AG09309 (cell line): ENCODE measurements at regions not wholly inside any gene's neighbourhood (a gene's known extent, or its start where the extent isn't known, plus 50 kb on each side); places are given as distances from the start of the nearest gene placed in this dataset.

Experiments
- DNase-seq: peaks from one replicate; pipeline ENCODE4 v3.0.0-alpha.2; 2010; ENCODE audit warnings: low read depth
- H3K4me3 ChIP-seq: 2 replicates; pipeline ENCODE4 v1.5.1; 2011; ENCODE audit warnings: mild to moderate bottlenecking, low read depth, low read length, moderate library complexity; ENCODE audit not compliant: control insufficient read depth
- CTCF ChIP-seq: IDR thresholded peaks from 2 replicates; pipeline ENCODE4 v1.5.1; 2011; ENCODE audit warnings: mild to moderate bottlenecking, low read depth, low read length, inconsistent platforms; ENCODE audit not compliant: insufficient read depth, control insufficient read depth; ENCODE audit errors: missing control alignments

GRCh38 chr11:104624021-104624420, 274.2 kb downstream of the CASP12 start:
- no peak overlapping the region for H3K4me3 ChIP-seq
- DNase-seq = no peak
- TF ChIP-seq CTCF = no peak

GRCh38 chr11:104623518-104623917, 274.7 kb downstream of the CASP12 start:
- TF ChIP-seq CTCF = no peak
- H3K4me3 ChIP-seq = no peak overlapping the region
- no peak for DNase-seq

DNA sequence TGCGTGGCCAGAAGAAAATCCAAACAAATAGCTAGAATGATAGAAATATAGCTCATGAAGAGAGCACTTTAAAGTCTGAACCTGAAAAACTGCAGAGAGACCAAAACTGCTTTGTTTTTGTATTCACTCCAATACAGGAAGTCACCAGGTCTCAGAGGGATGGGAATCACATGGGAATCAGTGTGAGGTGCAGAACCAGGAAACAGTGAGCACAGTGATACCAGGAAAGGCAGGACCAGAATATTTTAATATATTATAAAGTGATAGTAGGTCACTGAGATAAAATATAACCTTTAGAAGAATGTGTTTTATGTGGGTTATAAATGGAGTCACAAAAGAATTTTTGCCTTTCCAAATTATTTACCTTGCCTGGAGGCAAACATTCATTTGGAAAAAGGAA, 277.3 kb downstream of the CASP12 start:
- no peak for TF ChIP-seq CTCF
- H3K4me3 ChIP-seq = no peak overlapping the region

GRCh38 chr11:104619751-104620150, 278.5 kb downstream of the CASP12 start:
- no peak overlapping the region for H3K4me3 ChIP-seq
- no peak for TF ChIP-seq CTCF
- no peak for DNase-seq

More for the DNA sequence above, 277.3 kb downstream of the CASP12 start:
- DNase-seq = no peak

DNA sequence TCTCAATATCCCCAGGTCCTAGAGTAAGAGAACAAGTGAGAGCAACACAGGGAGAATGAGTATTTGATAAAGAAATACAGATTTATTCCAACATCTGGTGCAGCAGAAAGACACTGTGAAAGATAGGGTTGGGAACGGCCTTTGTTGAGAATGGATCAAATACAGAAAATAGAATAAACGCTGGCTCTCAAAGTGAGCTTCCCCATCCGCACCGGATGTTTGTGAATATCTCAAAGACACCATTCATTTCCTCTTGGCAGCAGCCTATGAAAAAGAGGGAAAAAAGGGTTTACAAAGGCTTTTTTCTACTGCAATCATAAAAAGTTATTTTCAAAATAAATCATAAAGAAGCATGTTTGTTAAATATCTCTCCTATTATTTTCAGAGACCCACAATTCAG, 279.3 kb downstream of the CASP12 start:
- no peak for TF ChIP-seq CTCF
- no peak for DNase-seq
- no peak overlapping the region for H3K4me3 ChIP-seq

DNA sequence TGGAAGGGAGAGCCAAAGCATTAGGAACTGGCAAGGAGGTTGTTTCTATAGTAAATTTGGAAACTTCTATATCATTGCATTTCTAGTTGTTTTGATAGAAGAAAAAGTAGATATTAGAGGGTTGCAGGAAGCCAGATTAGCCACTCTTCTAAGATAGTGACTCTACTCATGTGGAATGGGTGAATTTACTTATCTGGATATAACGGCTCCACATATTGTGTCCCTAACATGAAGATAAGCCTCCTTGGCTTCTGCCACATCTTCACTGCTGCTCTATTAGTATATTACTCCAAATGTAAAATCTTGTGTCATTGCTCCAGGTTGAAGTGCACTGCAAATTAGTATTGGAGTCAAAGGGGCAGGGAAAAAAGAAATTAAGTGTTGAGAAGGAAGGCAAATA, 283.3 kb downstream of the CASP12 start:
- H3K4me3 ChIP-seq = no peak overlapping the region
- no peak for DNase-seq
- no peak for TF ChIP-seq CTCF

DNA sequence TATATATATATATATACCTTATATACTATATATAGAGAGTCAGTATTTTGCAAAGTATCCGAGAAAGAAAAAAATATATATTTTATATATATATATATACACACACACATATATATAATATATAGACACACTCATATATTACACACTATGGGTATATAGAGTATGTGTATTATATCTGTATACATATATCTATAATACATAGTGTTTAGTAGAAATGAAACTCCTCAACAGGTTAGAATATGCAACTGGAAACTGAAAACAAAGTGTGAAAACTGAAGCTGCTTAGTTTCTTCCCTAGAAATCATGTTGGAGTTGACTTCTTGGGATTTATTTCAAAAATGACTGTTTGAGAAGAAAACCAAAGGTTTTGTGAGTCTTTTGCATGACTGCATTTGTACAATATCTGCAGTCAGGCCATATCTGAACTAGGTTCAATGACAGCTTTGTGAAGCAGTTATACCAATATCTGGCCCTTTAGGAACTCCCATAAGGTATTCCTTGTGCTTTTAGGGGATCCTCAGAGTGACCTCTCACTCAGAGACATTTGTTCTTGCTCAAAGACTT, 284.1 kb downstream of the CASP12 start:
- H3K4me3 ChIP-seq = no peak overlapping the region
- DNase-seq = no peak
- TF ChIP-seq CTCF = no peak
